ENCODE measurements at regions not wholly inside any gene's neighbourhood (a gene's known extent, or its start where the extent isn't known, plus 50 kb on each side); places are given as distances from the start of the nearest gene placed in this dataset.

DNA sequence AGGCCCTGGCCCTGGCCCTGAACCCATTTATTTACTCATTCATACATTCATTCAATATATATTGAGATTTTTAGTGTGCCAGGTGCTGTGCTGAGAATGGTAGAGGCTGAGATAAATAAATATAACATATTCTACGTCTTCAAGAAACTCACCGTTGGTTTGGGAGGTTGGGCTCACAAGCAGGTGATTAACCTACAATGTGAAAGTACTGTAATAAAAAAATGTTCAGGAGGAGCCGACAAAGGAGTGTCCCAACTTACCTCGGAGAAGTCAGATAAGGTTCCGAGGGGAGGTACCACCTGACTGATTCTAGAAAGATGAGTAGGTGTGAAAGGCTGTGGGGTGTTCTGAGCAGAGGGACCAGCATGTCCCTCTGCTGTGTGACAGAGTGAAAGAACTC is 479.6 kb upstream of the KLF4 start:
- TF ChIP-seq CTCF (conservative IDR thresholded peaks at IDR 0.05 in 1 of 2, IDR thresholded peaks at IDR 0.05 in 1 of 2; ENCODE audit: extremely low read depth in 1 of 2, insufficient read depth in 1 of 2, low read depth in 1 of 2, low read length in 2 of 2) (no peak), EZH2 (IDR thresholded peaks at IDR 0.05; ENCODE audit: borderline replicate concordance, low read length) (no peak)
